GM03348 (cell line): ENCODE measurements at regions not wholly inside any gene's neighbourhood (a gene's known extent, or its start where the extent isn't known, plus 50 kb on each side); places are given as distances from the start of the nearest gene placed in this dataset.

Experiments
- DNase-seq: peaks from one replicate; pipeline ENCODE4 v3.0.0; 2012; ENCODE audit warnings: low spot score

- DNase-seq = no peak
Measured at GRCh38 chr6:22670605-22671004, 101.2 kb downstream of the HDGFL1 start.

- DNase-seq = no peak
Measured at GRCh38 chr6:22673474-22673873, 104.1 kb downstream of the HDGFL1 start.

- DNase-seq = no peak
Measured at GRCh38 chr6:22680950-22681349, 111.6 kb downstream of the HDGFL1 start.

- DNase-seq = no peak
Measured at GRCh38 chr6:22681761-22682160, 112.4 kb downstream of the HDGFL1 start.

- no peak for DNase-seq
Measured at GRCh38 chr6:22682979-22683378, 113.6 kb downstream of the HDGFL1 start.

- DNase-seq = no peak
Measured at GRCh38 chr6:22690446-22690845, 121.1 kb downstream of the HDGFL1 start.

- DNase-seq = no peak
Measured at GRCh38 chr6:22694092-22694724, 124.8 kb downstream of the HDGFL1 start.

GRCh38 chr6:22696481-22696880, 127.1 kb downstream of the HDGFL1 start:
- DNase-seq = no peak

- DNase-seq = no peak
Measured at GRCh38 chr6:22697306-22697705, 127.9 kb downstream of the HDGFL1 start.

- DNase-seq = no peak
Measured at GRCh38 chr6:22699151-22699550, 129.8 kb downstream of the HDGFL1 start.

GRCh38 chr6:22706651-22707050, 137.3 kb downstream of the HDGFL1 start:
- DNase-seq = no peak

- no peak for DNase-seq
Measured at GRCh38 chr6:22708469-22708868, 139.1 kb downstream of the HDGFL1 start.

- DNase-seq = no peak
Measured at GRCh38 chr6:22709803-22710202, 140.4 kb downstream of the HDGFL1 start.

- no peak for DNase-seq
Measured at GRCh38 chr6:22716721-22717120, 147.4 kb downstream of the HDGFL1 start.

- no peak for DNase-seq
Measured at GRCh38 chr6:22717915-22718314, 148.5 kb downstream of the HDGFL1 start.

GRCh38 chr6:22722913-22723312, 153.5 kb downstream of the HDGFL1 start:
- no peak for DNase-seq

- DNase-seq = no peak
Measured at GRCh38 chr6:22726966-22727365, 157.6 kb downstream of the HDGFL1 start.

- DNase-seq = no peak
Measured at GRCh38 chr6:22727710-22728109, 158.3 kb downstream of the HDGFL1 start.

GRCh38 chr6:22732176-22732970, 163.0 kb downstream of the HDGFL1 start:
- DNase-seq = no peak

- DNase-seq = no peak
Measured at GRCh38 chr6:22736740-22737139, 167.4 kb downstream of the HDGFL1 start.

GRCh38 chr6:22737331-22737730, 168.0 kb downstream of the HDGFL1 start:
- DNase-seq = peak; percentile 6

- DNase-seq = no peak
Measured at GRCh38 chr6:22738194-22738593, 168.8 kb downstream of the HDGFL1 start.

GRCh38 chr6:22747571-22747970, 178.2 kb downstream of the HDGFL1 start:
- no peak for DNase-seq

- no peak for DNase-seq
Measured at GRCh38 chr6:22748681-22749080, 179.3 kb downstream of the HDGFL1 start.
